CD14-positive monocyte (primary cell): ENCODE measurements at regions not wholly inside any gene's neighbourhood (a gene's known extent, or its start where the extent isn't known, plus 50 kb on each side); places are given as distances from the start of the nearest gene placed in this dataset.

Experiments used
- DNase-seq, 3 donors: peaks; one replicate each; pipeline ENCODE4 v3.0.0-alpha.2; 2011 to 2022
- H2AFZ ChIP-seq: 2 replicates; pipeline ENCODE4 v1.6.0; 2012; ENCODE audit warnings: mild to moderate bottlenecking, low read depth, low read length, inconsistent platforms; ENCODE audit not compliant: insufficient read depth, poor library complexity, severe bottlenecking
- H3K27ac ChIP-seq, 2 donors: 1 replicate in 1 of 2; 2 replicates in 1 of 2; pipeline ENCODE4 v1.5.1; 2012 to 2013; ENCODE audit warnings: low read length in 2 of 2, control low read depth in 1 of 2, inconsistent platforms in 1 of 2, low read depth in 1 of 2, mild to moderate bottlenecking in 1 of 2
- H3K27me3 ChIP-seq, 2 donors: one replicate each; pipeline versions ENCODE4 v1.6.0 to v1.6.1; 2011 to 2013; ENCODE audit warnings: low read length in 2 of 2; ENCODE audit not compliant: control insufficient read depth in 2 of 2, insufficient read depth in 2 of 2
- H3K36me3 ChIP-seq, 2 donors: replicated peaks in 1 of 2; 1 replicate in 1 of 2; 2 replicates in 1 of 2; pipeline versions ENCODE4 v1.5.1 to v1.6.1; 2012 to 2013; ENCODE audit warnings: low read length in 2 of 2, control low read depth in 1 of 2, inconsistent platforms in 1 of 2, mild to moderate bottlenecking in 1 of 2; ENCODE audit not compliant: insufficient read depth in 2 of 2, control insufficient read depth in 1 of 2
- H3K4me1 ChIP-seq, 2 donors: 1 replicate in 1 of 2; 2 replicates in 1 of 2; pipeline versions ENCODE4 v1.5.1 to v1.6.1; 2012 to 2013; ENCODE audit warnings: low read length in 2 of 2, control low read depth in 1 of 2, inconsistent platforms in 1 of 2, mild to moderate bottlenecking in 1 of 2, moderate library complexity in 1 of 2; ENCODE audit not compliant: insufficient read depth in 2 of 2, control insufficient read depth in 1 of 2
- H3K4me2 ChIP-seq: replicated peaks from 2 replicates; pipeline ENCODE3; 2012; ENCODE audit warnings: low read length, moderate library complexity, mild to moderate bottlenecking; ENCODE audit not compliant: poor library complexity, severe bottlenecking; ENCODE audit errors: extremely low read depth
- H3K4me3 ChIP-seq, 3 experiments: fragments of 200-600 bp in 1 of 3; sonication (generic) in 1 of 3; replicated peaks in 1 of 3; 1 replicate in 2 of 3; 2 replicates in 1 of 3; pipeline ENCODE4 v1.5.1; 2011 to 2013; ENCODE audit warnings: low read length in 3 of 3, mild to moderate bottlenecking in 3 of 3, control low read depth in 2 of 3, low read depth in 2 of 3, inconsistent platforms in 1 of 3, moderate library complexity in 1 of 3
- H3K79me2 ChIP-seq: 2 replicates; pipeline ENCODE4 v1.6.0; 2012; ENCODE audit warnings: mild to moderate bottlenecking, control low read depth, inconsistent platforms, low read length, moderate library complexity; ENCODE audit not compliant: insufficient read depth
- H3K9ac ChIP-seq: 2 replicates; pipeline ENCODE4 v1.6.0; 2017; ENCODE audit warnings: low read length, mild to moderate bottlenecking; ENCODE audit not compliant: insufficient read depth, poor library complexity, severe bottlenecking
- H3K9me3 ChIP-seq, 2 donors: replicated peaks in 1 of 2; 1 replicate in 1 of 2; 2 replicates in 1 of 2; pipeline versions ENCODE4 v1.5.1 to v1.6.1; 2012 to 2013; ENCODE audit warnings: low read length in 2 of 2, control low read depth in 1 of 2; ENCODE audit not compliant: control insufficient read depth in 1 of 2, insufficient read depth in 1 of 2
- H4K20me1 ChIP-seq: 2 replicates; pipeline ENCODE4 v1.6.0; 2012; ENCODE audit warnings: mild to moderate bottlenecking, low read length, control low read depth, moderate library complexity; ENCODE audit not compliant: insufficient read depth
- H3K27ac Mint-ChIP-seq, 7 donors: one replicate each; pipeline ENCODE4 v1.8.0; 2020; ENCODE audit warnings: mild to moderate bottlenecking in 7 of 7, mixed read lengths in 7 of 7, moderate library complexity in 6 of 7, inconsistent platforms in 2 of 7
- H3K27me3 Mint-ChIP-seq, 3 donors: one replicate each; pipeline ENCODE4 v1.8.0; 2021 to 2022; ENCODE audit warnings: low read depth in 3 of 3, mild to moderate bottlenecking in 3 of 3, mixed read lengths in 3 of 3, moderate library complexity in 3 of 3, inconsistent platforms in 1 of 3
- H3K36me3 Mint-ChIP-seq, 2 donors: one replicate each; pipeline ENCODE4 v1.8.0; 2020; ENCODE audit warnings: mixed read lengths in 2 of 2, inconsistent platforms in 1 of 2, mild to moderate bottlenecking in 1 of 2
- H3K4me1 Mint-ChIP-seq: one replicate; pipeline ENCODE4 v1.8.0; 2020; ENCODE audit warnings: mild to moderate bottlenecking, mixed read lengths
- H3K4me3 Mint-ChIP-seq, 2 donors: one replicate each; pipeline ENCODE4 v1.8.0; 2020; ENCODE audit warnings: mild to moderate bottlenecking in 2 of 2, mixed read lengths in 2 of 2, moderate library complexity in 1 of 2
- H3K9me3 Mint-ChIP-seq, 7 donors: one replicate each; pipeline ENCODE4 v1.8.0; 2020 to 2022; ENCODE audit warnings: mixed read lengths in 7 of 7, mild to moderate bottlenecking in 6 of 7, moderate library complexity in 6 of 7, inconsistent platforms in 2 of 7
- intact Hi-C, 2 donors: fragments of 100-400 bp; cut with micrococcal nuclease; formaldehyde crosslinking; loops; one replicate each; pipeline versions ENCODE4 v1.15.0 to v1.15.1; 2023
- TF ChIP-seq, protein P1 (sequence below): fragments of 200-600 bp; IDR thresholded peaks from one replicate; pipeline ENCODE4 v1.8.0; 2022; ENCODE audit warnings: antibody characterized with exemption, mild to moderate bottlenecking

DNA sequence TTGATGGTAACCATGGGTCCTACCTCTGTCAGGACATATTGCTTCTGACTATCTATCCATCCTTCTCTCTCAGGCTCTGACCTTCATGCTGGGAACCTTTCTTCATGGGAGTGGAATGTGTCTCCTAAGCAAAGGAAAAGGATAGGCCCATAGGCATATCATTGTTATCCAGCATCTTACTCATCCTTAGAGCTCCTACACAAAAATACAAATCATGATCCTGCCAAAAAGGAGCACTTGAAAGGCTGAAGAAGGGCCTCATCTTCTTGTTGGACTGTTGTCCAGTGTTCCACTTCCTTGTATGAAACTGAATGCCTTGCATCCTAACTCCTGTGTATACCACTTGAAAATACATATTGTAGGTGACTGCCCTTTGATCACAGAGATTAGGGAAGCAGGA is 96.1 kb upstream of the SOX2 start:
- intact Hi-C loops, result no loop called here
- DNase-seq, result no peak
- H3K9me3 Mint-ChIP-seq, result peaks cover 0 to 2% (median 0%) of the 10 kb centered on the region in 7 donors

DNA sequence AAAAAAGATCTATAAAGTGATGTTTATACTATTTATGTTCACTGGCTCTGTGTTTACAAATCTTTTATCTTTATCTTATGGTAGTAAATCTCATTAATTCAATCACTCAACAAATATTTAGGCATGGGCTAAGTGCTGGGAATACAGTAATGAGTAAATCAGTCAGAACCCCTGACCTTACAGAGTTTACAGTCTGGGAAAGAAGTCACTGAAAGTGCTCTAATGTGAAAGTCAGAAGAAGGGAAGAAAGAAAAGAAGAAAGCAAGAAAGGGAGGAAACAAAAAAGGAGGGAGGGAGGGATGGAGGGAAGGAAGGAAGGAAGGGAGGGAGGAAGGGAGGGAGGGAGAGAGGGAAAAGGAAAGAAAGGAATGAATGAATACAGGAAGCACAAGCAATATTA is 96.8 kb upstream of the SOX2 start:
- H3K9me3 ChIP-seq, result no peaks in the 10 kb centered on the region
- no peak overlapping the region for H3K27ac Mint-ChIP-seq
- H3K9me3 Mint-ChIP-seq, result peaks cover 0 to 2% (median 0%) of the 10 kb centered on the region in 7 donors
- H3K36me3 ChIP-seq, result no peaks in the 10 kb centered on the region
- no peak overlapping the region for H3K27ac ChIP-seq
- intact Hi-C loops, result no loop called here
- H3K4me1 Mint-ChIP-seq, result no peaks in the 10 kb centered on the region
- peaks cover 0 to 2% (median 0%) of the 10 kb centered on the region in 3 donors for H3K27me3 Mint-ChIP-seq
- no peaks in the 10 kb centered on the region for H3K36me3 Mint-ChIP-seq
- H2AFZ ChIP-seq, result no peak overlapping the region
- no peak overlapping the region for H3K9ac ChIP-seq
- no peaks in the 10 kb centered on the region for H3K4me1 ChIP-seq
- H3K4me3 Mint-ChIP-seq, result no peak overlapping the region
- TF ChIP-seq, protein P1, sequence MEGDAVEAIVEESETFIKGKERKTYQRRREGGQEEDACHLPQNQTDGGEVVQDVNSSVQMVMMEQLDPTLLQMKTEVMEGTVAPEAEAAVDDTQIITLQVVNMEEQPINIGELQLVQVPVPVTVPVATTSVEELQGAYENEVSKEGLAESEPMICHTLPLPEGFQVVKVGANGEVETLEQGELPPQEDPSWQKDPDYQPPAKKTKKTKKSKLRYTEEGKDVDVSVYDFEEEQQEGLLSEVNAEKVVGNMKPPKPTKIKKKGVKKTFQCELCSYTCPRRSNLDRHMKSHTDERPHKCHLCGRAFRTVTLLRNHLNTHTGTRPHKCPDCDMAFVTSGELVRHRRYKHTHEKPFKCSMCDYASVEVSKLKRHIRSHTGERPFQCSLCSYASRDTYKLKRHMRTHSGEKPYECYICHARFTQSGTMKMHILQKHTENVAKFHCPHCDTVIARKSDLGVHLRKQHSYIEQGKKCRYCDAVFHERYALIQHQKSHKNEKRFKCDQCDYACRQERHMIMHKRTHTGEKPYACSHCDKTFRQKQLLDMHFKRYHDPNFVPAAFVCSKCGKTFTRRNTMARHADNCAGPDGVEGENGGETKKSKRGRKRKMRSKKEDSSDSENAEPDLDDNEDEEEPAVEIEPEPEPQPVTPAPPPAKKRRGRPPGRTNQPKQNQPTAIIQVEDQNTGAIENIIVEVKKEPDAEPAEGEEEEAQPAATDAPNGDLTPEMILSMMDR, result no peak
- no peak overlapping the region for H3K4me2 ChIP-seq
- no peaks in the 10 kb centered on the region for H4K20me1 ChIP-seq
- no peaks in the 10 kb centered on the region for H3K27me3 ChIP-seq
- no peak for DNase-seq
- no peak overlapping the region for H3K4me3 ChIP-seq
- H3K79me2 ChIP-seq, result no peaks in the 10 kb centered on the region

More for the DNA sequence above, 96.1 kb upstream of the SOX2 start:
- no peak overlapping the region for H3K9ac ChIP-seq
- no peak overlapping the region for H3K27ac Mint-ChIP-seq
- H3K36me3 Mint-ChIP-seq, result no peaks in the 10 kb centered on the region
- no peak overlapping the region for H3K4me3 Mint-ChIP-seq
- no peak overlapping the region for H2AFZ ChIP-seq
- H3K79me2 ChIP-seq, result no peaks in the 10 kb centered on the region
- H3K4me3 ChIP-seq, result no peak overlapping the region
- no peaks in the 10 kb centered on the region for H4K20me1 ChIP-seq
- no peaks in the 10 kb centered on the region for H3K36me3 ChIP-seq
- H3K9me3 ChIP-seq, result no peaks in the 10 kb centered on the region
- no peaks in the 10 kb centered on the region for H3K4me1 Mint-ChIP-seq
- H3K27me3 ChIP-seq, result no peaks in the 10 kb centered on the region
- H3K4me1 ChIP-seq, result no peaks in the 10 kb centered on the region
- H3K27me3 Mint-ChIP-seq, result peaks cover 0 to 2% (median 0%) of the 10 kb centered on the region in 3 donors
- H3K27ac ChIP-seq, result no peak overlapping the region
- H3K4me2 ChIP-seq, result no peak overlapping the region
- TF ChIP-seq, protein P1, result no peak
